Naive thymus-derived CD4-positive, alpha-beta T cell (primary cell): ENCODE measurements at regions not wholly inside any gene's neighbourhood (a gene's known extent, or its start where the extent isn't known, plus 50 kb on each side); places are given as distances from the start of the nearest gene placed in this dataset.

Experiments used
- ATAC-seq: fragments of 150-1000 bp; cut with Tn5 transposase; 2 replicates; pipeline ENCODE4 v1.10.0; 2021; ENCODE audit warnings: mild to moderate bottlenecking, moderate library complexity
- CTCF ChIA-PET: fragments of 350-600 bp; sonication (Branson Sonifier 250); formaldehyde crosslinking; loops from one replicate; lab custom pipeline; 2021; ENCODE audit warnings: antibody characterized with exemption; lab: Charles Lee
- POLR2A ChIA-PET: fragments of 350-600 bp; sonication (Branson Sonifier 250); formaldehyde crosslinking; loops from one replicate; lab custom pipeline; 2021; ENCODE audit warnings: antibody characterized with exemption, inconsistent platforms; lab: Charles Lee
- DNase-seq, 9 donors: peaks; one replicate each; pipeline versions ENCODE4 v3.0.0 to v3.0.0-alpha.2; 2020 to 2022; ENCODE audit warnings: mixed read lengths in 1 of 9
- H3K27ac ChIP-seq: one replicate; pipeline ENCODE4 v1.7.0; 2013; ENCODE audit warnings: mild to moderate bottlenecking, low read depth, low read length, moderate library complexity
- H3K27me3 ChIP-seq, 2 donors: one replicate each; pipeline ENCODE4 v1.7.0; 2013; ENCODE audit warnings: low read length in 2 of 2, mild to moderate bottlenecking in 2 of 2, moderate library complexity in 2 of 2; ENCODE audit not compliant: control insufficient read depth in 2 of 2, insufficient read depth in 2 of 2
- H3K36me3 ChIP-seq, 3 experiments: 1 replicate in 2 of 3; 2 replicates in 1 of 3; pipeline ENCODE4 v1.7.0; 2013; ENCODE audit warnings: low read length in 3 of 3, mild to moderate bottlenecking in 3 of 3, moderate library complexity in 1 of 3; ENCODE audit not compliant: insufficient read depth in 3 of 3, control insufficient read depth in 2 of 3
- H3K4me1 ChIP-seq, 2 donors: one replicate each; pipeline ENCODE4 v1.7.0; 2013; ENCODE audit warnings: low read length in 2 of 2, mild to moderate bottlenecking in 2 of 2, moderate library complexity in 1 of 2; ENCODE audit not compliant: control insufficient read depth in 2 of 2, insufficient read depth in 2 of 2
- H3K4me3 ChIP-seq: 2 replicates; pipeline ENCODE4 v1.7.0; 2013; ENCODE audit warnings: mild to moderate bottlenecking, low read length
- H3K9me3 ChIP-seq, 3 experiments: 1 replicate in 2 of 3; 2 replicates in 1 of 3; pipeline ENCODE4 v1.7.0; 2013; ENCODE audit warnings: low read length in 3 of 3; ENCODE audit not compliant: control insufficient read depth in 2 of 3
- H3K27ac Mint-ChIP-seq, 9 donors: one replicate each; pipeline ENCODE4 v1.8.0; 2020 to 2022; ENCODE audit warnings: mixed read lengths in 9 of 9, mild to moderate bottlenecking in 8 of 9, moderate library complexity in 5 of 9, inconsistent platforms in 2 of 9
- H3K27me3 Mint-ChIP-seq, 5 donors: one replicate each; pipeline ENCODE4 v1.8.0; 2021 to 2022; ENCODE audit warnings: mixed read lengths in 5 of 5, mild to moderate bottlenecking in 1 of 5
- H3K36me3 Mint-ChIP-seq, 5 donors: one replicate each; pipeline ENCODE4 v1.8.0; 2020 to 2022; ENCODE audit warnings: mixed read lengths in 5 of 5, mild to moderate bottlenecking in 3 of 5, inconsistent platforms in 1 of 5
- H3K4me1 Mint-ChIP-seq, 7 donors: one replicate each; pipeline ENCODE4 v1.8.0; 2020 to 2022; ENCODE audit warnings: mixed read lengths in 7 of 7, mild to moderate bottlenecking in 3 of 7, inconsistent platforms in 1 of 7
- H3K4me3 Mint-ChIP-seq, 10 donors: one replicate each; pipeline ENCODE4 v1.8.0; 2020 to 2022; ENCODE audit warnings: mild to moderate bottlenecking in 10 of 10, mixed read lengths in 10 of 10, moderate library complexity in 6 of 10, inconsistent platforms in 2 of 10
- H3K9me3 Mint-ChIP-seq, 11 donors: one replicate each; pipeline ENCODE4 v1.8.0; 2020 to 2022; ENCODE audit warnings: mixed read lengths in 11 of 11, mild to moderate bottlenecking in 4 of 11, inconsistent platforms in 1 of 11, moderate library complexity in 1 of 11
- intact Hi-C, 2 donors: fragments of 100-400 bp; cut with micrococcal nuclease; formaldehyde crosslinking; loops; one replicate each; pipeline ENCODE4 v1.15.1; 2023

- ATAC-seq (no peak), DNase-seq (no peak)
- ChIA-PET POLR2A (no interaction called here), CTCF (no interaction called here)
- Histone ChIP-seq H3K36me3 (no peaks in the 10 kb centered on the region), H3K4me3 (no peak overlapping the region), H3K9me3 (no peaks in the 10 kb centered on the region), H3K27ac (no peak overlapping the region), H3K27me3 (no peaks in the 10 kb centered on the region), H3K4me1 (no peaks in the 10 kb centered on the region)
- Mint-ChIP-seq H3K36me3 (peaks cover 0 to 4% (median 0%) of the 10 kb centered on the region in 5 donors), H3K4me3 (no peak overlapping the region), H3K27ac (no peak overlapping the region), H3K27me3 (no peaks in the 10 kb centered on the region), H3K9me3 (peaks cover 0 to 19% (median 6%) of the 10 kb centered on the region in 11 donors), H3K4me1 (peaks cover 0 to 1% (median 0%) of the 10 kb centered on the region in 7 donors)
- intact Hi-C loops: no loop called here
These were observed 1013.7 kb upstream of the CNTN5 start for GRCh38 chr11:98007072-98007471.

DNA sequence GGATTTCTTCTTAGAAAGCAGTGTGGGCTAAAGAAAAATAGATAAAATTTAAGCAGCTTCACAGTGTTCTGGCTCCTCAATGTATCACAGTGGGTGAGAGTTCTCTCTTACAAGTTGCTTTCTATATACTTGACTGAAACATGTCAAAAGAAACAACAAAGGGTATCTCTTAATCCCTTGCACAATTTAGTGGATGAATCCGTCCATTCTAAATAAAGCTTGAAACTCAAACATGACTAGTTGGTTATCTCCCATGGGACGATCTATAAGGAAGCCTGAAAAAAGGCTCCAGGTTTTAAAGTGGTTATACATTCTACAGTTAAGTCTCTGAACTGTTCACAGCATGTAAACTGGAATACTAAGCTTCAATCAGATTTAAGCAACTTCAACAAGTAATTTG lies 993.1 kb upstream of the CNTN5 start:
- CTCF ChIA-PET: no interaction called here
- H3K36me3 ChIP-seq: no peaks in the 10 kb centered on the region
- Mint-ChIP-seq H3K9me3 (peaks cover 0 to 8% (median 0%) of the 10 kb centered on the region in 11 donors), H3K27ac (no peak overlapping the region), H3K27me3 (no peaks in the 10 kb centered on the region), H3K4me3 (no peak overlapping the region), H3K36me3 (no peaks in the 10 kb centered on the region), H3K4me1 (peaks cover 0 to 1% (median 0%) of the 10 kb centered on the region in 7 donors)
- H3K4me1 ChIP-seq: no peaks in the 10 kb centered on the region
- no peak for DNase-seq
- H3K27ac ChIP-seq: no peak overlapping the region
- no peak for ATAC-seq
- H3K4me3 ChIP-seq: no peak overlapping the region
- POLR2A ChIA-PET: no interaction called here
- H3K9me3 ChIP-seq: no peaks in the 10 kb centered on the region
- H3K27me3 ChIP-seq: no peaks in the 10 kb centered on the region
- intact Hi-C loops: no loop called here

- Mint-ChIP-seq H3K27ac (no peak overlapping the region), H3K4me3 (no peak overlapping the region), H3K4me1 (peaks cover 0 to 1% (median 0%) of the 10 kb centered on the region in 7 donors), H3K36me3 (no peaks in the 10 kb centered on the region), H3K27me3 (no peaks in the 10 kb centered on the region), H3K9me3 (peaks cover 0 to 17% (median 4%) of the 10 kb centered on the region in 11 donors)
- no peaks in the 10 kb centered on the region for H3K36me3 ChIP-seq
- no peaks in the 10 kb centered on the region for H3K27me3 ChIP-seq
- no peak overlapping the region for H3K4me3 ChIP-seq
- H3K27ac ChIP-seq: no peak overlapping the region
- DNase-seq (no peak), ATAC-seq (no peak)
- ChIA-PET CTCF (no interaction called here), POLR2A (no interaction called here)
- intact Hi-C loops: no loop called here
- no peaks in the 10 kb centered on the region for H3K9me3 ChIP-seq
- H3K4me1 ChIP-seq: no peaks in the 10 kb centered on the region
These were observed 990.9 kb upstream of the CNTN5 start for GRCh38 chr11:98029832-98030231.

GRCh38 chr11:98036810-98037209 lies 983.9 kb upstream of the CNTN5 start:
- Mint-ChIP-seq H3K27ac (no peak overlapping the region), H3K36me3 (no peaks in the 10 kb centered on the region), H3K4me1 (no peaks in the 10 kb centered on the region), H3K27me3 (no peaks in the 10 kb centered on the region), H3K4me3 (no peak overlapping the region), H3K9me3 (peaks cover 0 to 21% (median 4%) of the 10 kb centered on the region in 11 donors)
- H3K36me3 ChIP-seq: no peaks in the 10 kb centered on the region
- no peaks in the 10 kb centered on the region for H3K27me3 ChIP-seq
- POLR2A ChIA-PET: no interaction called here
- DNase-seq (no peak), ATAC-seq (no peak)
- H3K4me1 ChIP-seq: no peaks in the 10 kb centered on the region
- no peaks in the 10 kb centered on the region for H3K9me3 ChIP-seq
- intact Hi-C loops: no loop called here
- no peak overlapping the region for H3K4me3 ChIP-seq
- CTCF ChIA-PET: no interaction called here
- no peak overlapping the region for H3K27ac ChIP-seq

DNA sequence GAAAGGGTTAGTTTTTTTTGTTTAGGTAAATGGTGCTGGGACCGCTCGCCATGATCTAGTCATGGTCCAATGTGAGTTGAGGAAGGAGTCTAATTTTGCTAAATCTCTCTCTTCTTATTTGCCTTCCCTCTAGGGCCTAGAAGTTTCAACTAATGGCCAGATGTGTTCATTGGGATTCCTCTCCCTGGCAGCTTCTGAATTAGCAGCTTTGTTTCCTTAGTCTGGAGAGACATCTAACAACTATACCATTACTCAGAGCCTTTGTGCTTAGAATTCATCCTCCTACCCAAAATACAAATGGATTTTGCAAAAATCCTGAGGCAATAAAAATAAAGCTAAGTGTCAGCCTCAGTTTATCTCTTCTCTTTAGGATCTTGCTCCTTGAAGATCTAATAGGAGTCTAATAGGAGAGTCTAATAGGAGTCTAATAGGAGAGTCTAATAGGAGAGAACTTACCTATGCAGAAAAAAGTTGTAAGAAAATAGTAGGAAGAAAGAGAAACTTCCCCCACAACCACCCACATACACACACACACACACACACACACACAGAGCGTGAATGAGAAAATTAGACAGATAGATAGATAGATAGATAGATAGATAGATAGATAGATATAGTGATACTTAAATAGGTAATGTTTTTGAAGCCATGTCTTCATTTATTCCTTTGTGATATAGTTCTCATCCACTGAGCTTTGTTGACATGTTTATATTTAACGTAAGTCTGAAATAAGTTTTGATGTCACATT lies 980.5 kb upstream of the CNTN5 start:
- Histone ChIP-seq H3K27ac (no peak overlapping the region), H3K4me3 (no peak overlapping the region), H3K4me1 (no peaks in the 10 kb centered on the region), H3K9me3 (no peaks in the 10 kb centered on the region), H3K27me3 (no peaks in the 10 kb centered on the region), H3K36me3 (no peaks in the 10 kb centered on the region)
- Mint-ChIP-seq H3K27ac (no peak overlapping the region), H3K4me3 (no peak overlapping the region), H3K4me1 (no peaks in the 10 kb centered on the region), H3K27me3 (no peaks in the 10 kb centered on the region), H3K9me3 (peaks cover 0 to 16% (median 1%) of the 10 kb centered on the region in 11 donors), H3K36me3 (no peaks in the 10 kb centered on the region)
- ChIA-PET CTCF (no interaction called here), POLR2A (no interaction called here)
- ATAC-seq (no peak), DNase-seq (no peak)
- intact Hi-C loops: no loop called here

GRCh38 chr11:98047647-98048046 lies 973.1 kb upstream of the CNTN5 start:
- H3K4me3 Mint-ChIP-seq: no peak overlapping the region
- POLR2A ChIA-PET: no interaction called here
- H3K36me3 Mint-ChIP-seq: no peaks in the 10 kb centered on the region
- peaks cover 0 to 25% (median 5%) of the 10 kb centered on the region in 11 donors for H3K9me3 Mint-ChIP-seq
- DNase-seq (no peak), ATAC-seq (no peak)
- CTCF ChIA-PET: no interaction called here
- H3K4me1 ChIP-seq: no peaks in the 10 kb centered on the region
- no peak overlapping the region for H3K27ac ChIP-seq
- H3K36me3 ChIP-seq: no peaks in the 10 kb centered on the region
- intact Hi-C loops: no loop called here
- no peaks in the 10 kb centered on the region for H3K9me3 ChIP-seq
- H3K4me1 Mint-ChIP-seq: no peaks in the 10 kb centered on the region
- H3K27ac Mint-ChIP-seq: no peak overlapping the region
- H3K27me3 Mint-ChIP-seq: no peaks in the 10 kb centered on the region
- no peak overlapping the region for H3K4me3 ChIP-seq
- H3K27me3 ChIP-seq: no peaks in the 10 kb centered on the region

DNA sequence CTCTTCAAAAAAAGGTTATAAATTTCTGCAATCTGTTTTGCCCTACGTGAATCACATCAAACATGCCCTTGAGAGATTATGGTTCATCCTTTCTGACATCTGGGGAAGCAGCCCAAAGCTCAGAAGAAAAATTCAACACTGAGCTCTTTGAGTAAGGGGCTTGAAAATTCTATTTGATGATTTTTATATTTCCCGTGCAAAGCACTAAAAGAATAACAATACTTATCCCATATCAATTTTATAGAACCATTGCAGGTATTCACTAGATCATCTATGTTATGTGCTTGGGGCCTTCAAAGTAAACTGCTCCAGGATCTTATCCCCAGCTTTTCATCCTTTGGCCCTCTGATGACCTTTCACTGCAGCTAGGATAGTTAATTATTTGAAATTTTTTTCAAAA lies 966.9 kb upstream of the CNTN5 start:
- Mint-ChIP-seq H3K27ac (no peak overlapping the region), H3K4me1 (no peaks in the 10 kb centered on the region), H3K4me3 (no peak overlapping the region), H3K36me3 (no peaks in the 10 kb centered on the region), H3K27me3 (no peaks in the 10 kb centered on the region), H3K9me3 (no peaks in the 10 kb centered on the region)
- no peak for ATAC-seq
- ChIA-PET POLR2A (no interaction called here), CTCF (interaction anchor here (0.6 kb wide), 1 partner anchor 30 kb away, joined by 3 read pairs; no protein-coding TSS in a partner anchor)
- Histone ChIP-seq H3K4me1 (no peaks in the 10 kb centered on the region), H3K9me3 (no peaks in the 10 kb centered on the region), H3K36me3 (no peaks in the 10 kb centered on the region), H3K4me3 (no peak overlapping the region), H3K27me3 (no peaks in the 10 kb centered on the region), H3K27ac (no peak overlapping the region)
- intact Hi-C loops: no loop called here
- no peak for DNase-seq
